Activated CD8-positive, alpha-beta memory T cell treated with anti-CD3 and anti-CD28 coated beads, Interleukin-2, amount 50 U/mL, for 24 hours (primary cell): ENCODE measurements at regions not wholly inside any gene's neighbourhood (a gene's known extent, or its start where the extent isn't known, plus 50 kb on each side); places are given as distances from the start of the nearest gene placed in this dataset.

ENCODE experiments used
- DNase-seq: peaks from one replicate; pipeline ENCODE4 v3.0.0-alpha.2; 2020; ENCODE audit errors: extremely low read depth

DNA sequence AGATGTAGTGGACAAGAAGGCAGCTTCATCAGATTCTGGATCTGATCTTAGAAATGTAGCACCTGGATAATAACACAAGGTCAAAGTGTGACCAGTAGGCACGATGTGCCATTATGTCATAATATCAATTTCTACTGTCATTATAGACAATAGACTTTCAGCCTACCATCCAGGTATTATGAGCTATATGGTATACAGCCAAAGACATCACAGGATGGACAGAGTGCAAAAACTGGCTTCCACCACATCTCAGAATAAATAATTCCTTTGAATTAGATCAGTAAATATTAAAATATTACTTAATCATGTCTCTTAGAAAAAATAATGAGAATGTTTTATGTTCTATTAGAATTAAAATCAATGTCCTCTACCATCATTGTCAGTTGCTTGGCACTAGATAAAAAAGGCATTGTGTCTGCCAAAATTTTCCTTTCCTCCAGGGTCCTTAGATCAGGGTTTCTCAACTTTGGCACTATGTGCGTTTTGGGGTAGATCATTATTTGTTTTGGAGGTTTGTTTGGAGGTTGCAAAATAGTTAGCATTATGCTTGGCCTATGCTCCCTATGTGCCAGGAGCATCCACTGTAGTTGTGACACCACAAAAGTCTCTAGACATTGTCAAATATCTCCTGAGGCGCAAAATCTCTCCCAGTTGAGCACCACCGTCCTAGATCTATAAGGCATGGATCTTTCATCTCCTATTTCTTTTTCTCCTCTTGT, 86.7 kb upstream of the NRIP1 start:
- no peak for DNase-seq

DNA sequence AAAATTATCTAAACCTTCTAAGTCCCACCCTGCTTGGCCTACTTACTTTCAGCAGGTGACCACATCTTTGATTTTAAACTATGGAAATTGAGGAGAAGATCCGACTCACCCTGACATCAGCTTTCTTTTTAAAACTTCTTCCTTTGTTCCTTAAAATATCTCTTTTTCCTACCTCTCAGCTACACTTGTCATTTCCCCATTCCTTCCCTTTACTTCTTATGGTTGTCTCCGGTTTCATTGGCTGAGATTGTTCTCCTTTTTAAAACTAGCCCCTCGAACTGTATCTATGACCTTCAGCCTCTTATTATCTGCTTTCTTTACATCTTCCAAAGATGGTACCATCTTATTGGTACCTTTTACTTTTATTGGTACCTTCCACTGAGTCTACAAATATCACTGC, 87.8 kb upstream of the NRIP1 start:
- no peak for DNase-seq

DNA sequence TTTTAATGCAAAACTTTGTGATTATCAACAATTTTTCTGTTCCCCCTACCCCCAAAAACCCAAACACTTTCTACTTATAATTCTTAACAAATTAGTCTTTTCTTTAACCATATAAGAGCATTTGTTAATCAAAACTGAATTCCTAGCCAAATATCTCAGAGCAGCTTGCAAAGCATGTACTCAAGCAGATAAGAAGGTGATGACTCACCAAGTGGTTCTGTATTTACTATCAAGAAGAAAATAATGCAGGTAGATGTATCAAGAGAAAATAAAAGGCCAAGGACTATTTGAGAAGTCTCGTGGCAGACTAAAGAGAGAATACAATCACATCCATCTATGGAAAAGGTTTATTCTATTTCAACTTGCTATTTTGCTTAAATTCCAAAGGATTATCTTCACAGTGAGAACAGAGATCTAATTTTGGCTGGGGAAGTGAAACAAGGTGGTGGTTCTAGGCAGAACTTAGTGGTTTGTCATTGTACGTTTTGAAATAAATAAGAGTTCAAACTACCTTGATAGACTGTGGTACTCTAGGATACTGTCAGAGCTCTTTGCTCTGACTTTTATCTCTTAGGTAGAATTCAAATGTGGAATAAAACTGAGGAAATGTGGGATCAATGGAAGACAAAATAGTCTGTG, 94.7 kb upstream of the NRIP1 start:
- no peak for DNase-seq

DNA sequence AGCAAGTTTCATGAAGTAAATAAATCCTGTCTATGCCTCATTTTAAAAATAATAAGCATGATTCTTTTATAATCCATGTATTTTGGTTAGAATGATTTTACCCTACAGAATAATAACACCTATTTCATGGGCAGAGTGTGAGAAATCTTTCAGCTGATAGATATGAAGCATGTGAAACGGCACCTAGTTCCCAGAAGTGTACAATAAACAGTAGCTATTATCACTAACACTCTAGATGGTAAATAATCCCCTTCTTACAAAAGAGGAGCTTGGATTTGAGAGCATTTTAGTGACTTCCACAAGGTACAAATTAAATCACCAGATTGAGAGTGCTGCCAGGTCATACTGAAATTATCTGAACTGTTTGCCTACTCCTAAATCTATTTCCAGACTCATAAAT, 95.3 kb upstream of the NRIP1 start:
- no peak for DNase-seq

DNA sequence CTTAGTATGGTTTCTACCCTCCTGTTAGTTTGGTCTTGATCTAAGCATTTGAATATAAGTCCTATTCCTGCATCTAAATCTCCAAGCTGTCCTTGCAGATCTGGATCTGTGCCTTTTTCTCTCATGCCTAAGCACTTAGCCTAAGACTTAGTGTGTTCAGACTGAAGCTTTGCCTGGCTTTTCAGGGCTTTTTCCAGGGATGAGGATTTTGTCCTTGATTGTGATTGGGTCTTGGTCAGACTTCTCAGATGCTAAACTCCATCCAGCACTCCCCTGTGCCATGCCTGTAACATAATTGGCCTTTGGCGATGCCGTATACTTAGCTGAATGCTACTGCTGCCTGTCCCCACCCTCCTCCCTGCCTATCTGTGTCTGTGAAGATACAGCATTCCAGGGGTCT, 98.1 kb upstream of the NRIP1 start:
- DNase-seq = no peak

DNA sequence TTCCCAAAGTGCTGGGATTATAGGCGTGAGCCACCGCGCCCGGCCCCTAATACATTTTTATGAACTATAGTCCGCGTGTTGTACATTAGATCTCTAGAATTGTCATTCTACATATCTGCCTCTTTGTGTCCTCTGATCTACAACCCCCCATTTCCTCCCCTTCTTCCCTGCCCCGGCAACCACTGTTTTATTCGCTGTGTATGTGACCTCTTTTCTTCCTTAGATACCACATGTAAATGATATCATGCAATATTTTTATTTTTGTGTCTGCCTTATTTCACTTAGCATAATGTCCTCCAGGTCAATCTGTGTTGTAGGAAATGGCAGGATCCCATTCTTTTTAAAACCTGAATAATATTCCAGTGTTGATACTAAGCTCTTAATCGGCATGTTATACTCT, 99.5 kb upstream of the NRIP1 start:
- no peak for DNase-seq

DNA sequence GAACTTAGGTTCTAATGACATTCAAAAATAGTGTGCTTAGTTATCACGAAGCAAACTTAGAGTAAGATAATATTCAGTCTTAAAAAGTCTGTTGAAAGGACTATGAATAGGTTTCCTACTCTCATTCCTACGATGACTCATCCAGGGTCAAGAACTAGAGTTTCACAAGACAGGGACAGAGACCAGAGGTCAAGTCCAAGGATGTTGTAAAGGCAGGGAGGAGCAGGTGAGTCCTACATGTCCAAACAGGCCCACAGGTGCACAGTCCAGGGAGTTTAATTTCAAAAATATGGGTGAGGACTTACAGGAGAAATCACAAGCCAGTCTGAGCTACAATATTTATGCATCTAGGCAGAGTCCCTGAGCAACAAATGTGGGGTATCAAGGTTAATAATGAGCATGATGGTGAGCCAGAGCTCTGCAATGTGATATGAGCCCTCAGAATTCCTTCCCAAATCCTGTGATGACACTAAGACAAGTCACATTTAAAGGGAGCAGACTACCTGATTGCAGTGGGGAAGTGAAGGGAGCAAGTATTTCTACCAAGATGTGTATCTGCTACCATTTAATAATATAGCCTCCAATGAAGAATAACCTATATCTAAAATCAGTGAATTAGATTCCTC, 100.0 kb upstream of the NRIP1 start:
- no peak for DNase-seq

DNA sequence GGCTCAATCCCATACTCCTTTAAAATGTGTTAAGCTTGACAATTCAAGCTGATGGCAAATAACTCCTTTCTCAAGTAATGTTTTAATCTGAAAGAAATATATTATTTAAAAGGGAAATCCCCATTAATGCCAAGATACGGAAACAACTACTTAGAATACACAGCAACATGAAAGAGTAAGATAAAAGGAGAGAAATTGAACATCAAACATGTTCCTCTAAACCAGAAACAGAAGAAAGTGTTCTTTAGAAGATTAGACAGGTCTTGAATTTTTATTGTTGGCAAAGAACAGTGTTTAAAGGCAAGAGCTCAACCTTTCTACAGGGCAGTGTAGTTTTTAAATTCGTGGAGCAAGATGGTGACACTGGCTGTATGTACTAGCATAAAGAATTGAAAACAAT, 105.8 kb upstream of the NRIP1 start:
- DNase-seq = no peak

DNA sequence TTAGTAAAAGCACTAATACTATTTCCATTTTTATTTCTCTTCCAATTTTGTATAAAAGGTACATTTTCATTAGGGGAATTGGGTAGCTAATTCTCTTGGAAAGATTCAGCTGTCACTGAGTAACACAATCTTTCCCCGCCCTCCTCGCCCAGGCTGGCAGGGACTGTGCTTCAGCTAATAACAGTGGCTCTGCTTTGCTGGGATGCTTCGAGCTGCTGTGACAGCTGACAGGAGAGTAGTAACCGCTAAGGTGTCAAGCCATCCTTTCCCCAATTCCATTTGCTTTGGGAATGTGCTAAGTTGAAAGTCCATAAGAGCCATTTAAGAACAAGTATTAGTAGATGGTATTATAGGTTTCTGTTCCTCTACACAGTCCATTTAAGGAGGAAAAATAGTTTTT, 106.7 kb upstream of the NRIP1 start:
- no peak for DNase-seq

DNA sequence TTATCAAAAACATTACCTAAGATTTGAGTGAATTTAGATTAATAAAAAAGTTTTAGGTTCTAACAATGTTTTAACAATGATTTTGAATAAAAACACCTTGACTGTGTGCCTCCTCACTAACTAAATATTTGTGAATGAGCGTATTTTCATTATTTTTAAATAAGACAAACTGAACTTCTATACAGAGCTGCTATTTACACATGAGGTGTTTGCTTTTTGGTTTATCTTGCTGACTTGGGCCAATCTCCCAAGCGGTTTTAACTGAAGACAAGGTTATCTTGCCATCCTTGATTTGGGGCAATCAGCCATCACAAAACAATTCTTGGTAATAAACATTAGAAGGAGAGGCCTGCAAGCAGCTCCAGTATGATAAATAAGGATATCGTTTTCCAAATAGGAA, 108.2 kb upstream of the NRIP1 start:
- no peak for DNase-seq

DNA sequence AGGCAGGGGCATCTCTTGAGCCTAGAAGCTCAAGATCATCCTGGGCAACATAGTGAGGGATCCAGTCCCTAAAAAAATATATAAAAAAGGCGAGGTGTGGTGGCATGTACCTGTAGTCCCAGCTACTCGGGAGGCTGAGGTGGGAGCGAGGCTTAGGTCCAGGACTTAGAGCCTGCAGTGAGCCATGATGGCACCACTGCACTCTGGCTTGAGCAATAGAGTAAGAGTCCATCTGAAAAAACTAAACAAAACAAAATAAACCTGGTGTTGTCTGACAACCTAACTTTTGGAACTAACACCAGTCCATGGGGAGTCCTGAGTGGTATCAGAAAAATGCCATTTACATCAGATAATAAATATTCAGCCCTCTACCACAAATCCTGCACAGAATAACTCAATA, 110.1 kb upstream of the NRIP1 start:
- no peak for DNase-seq

DNA sequence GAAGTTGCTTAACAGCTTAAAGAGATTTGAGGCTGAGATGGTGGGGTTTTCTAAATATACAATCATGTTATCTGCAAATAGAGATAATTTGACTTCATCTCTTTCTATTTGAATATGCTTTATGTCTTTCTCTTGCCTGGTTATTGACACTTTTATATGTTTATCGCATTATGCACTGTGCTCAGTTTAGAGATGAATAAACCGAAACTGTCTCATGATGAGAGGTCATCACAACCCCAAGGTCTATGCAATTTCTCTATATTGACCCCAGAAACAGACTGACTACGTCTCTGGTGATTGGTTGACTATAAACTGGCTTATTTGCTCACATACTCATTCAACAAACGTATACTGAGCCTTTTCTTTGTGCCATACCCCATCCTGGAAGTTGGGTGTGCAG, 117.9 kb upstream of the NRIP1 start:
- DNase-seq = no peak

DNA sequence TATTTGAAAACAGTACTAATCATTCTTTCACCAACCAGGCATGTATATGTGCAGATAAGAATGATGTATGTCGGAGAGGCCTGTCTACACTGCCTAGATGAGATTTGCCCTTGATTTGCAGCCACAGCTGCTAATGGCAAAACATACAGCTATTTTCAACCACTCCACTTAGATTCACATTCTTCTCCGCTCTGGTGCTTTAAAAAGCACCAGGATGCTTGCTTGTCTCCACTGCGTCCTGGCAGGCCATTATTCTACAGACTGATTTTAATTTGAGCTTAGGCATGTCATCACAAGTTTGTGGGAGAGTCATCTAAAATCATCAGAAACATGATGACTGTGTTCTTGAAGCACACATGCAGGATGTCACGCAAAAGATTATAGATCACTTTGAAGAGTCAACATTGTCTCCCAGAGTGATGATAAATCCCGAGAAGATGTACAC, 119.0 kb upstream of the NRIP1 start:
- DNase-seq = no peak

DNA sequence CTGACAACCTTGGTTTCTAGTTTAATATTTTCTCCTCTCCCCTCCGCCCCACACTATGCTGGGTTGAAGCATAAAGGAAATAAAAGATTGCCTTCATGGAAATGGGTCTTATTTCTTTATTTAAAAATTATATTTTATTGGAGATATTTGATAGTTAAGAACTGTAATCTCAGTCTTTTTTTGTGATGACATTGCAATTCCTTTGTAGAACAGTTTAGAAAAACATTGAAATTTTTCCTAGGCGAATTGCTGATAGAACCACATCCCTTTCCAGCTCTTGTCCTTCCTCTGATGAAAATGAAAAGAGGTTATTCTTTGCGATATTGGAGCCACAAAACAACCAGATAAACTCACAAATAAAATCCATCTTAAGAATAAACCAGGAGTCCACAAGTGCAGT, 125.6 kb upstream of the NRIP1 start:
- no peak for DNase-seq

DNA sequence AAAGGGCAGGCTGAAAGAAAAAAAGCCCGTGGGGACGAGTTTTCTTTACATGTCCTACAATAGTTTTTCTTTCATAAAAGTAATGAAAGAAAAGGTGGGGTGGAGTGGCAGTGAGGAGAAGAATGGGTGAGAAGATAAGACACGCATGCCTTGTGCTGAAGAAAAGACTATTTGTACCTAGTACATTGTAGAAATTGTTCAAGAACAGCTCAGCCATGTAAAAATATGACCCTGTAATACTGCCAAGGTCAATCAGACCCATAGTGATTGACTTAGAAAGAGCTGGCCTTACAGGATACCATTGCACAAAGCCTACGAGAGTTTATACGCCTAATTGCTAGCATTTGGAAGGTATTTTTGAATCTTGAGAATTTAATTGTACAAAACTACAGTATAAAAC, 126.0 kb upstream of the NRIP1 start:
- DNase-seq = no peak

DNA sequence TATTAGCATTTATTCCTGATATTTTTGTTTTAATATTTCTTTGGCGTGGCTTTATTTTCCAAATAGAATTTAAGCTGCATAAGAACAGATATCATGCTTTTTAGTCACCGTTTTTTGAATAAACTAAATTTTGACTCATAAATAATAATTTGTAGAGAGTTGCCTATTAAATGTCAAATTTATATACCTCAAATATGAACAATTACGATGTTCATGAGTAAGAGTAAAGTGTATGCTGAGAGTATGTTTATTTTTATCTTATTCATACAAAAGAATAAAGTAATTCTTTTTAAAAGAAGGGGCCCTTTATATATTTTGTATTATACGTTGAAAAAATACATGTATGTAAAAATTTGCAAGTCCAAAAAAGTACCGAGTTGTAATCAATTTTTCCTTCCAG, 126.5 kb upstream of the NRIP1 start:
- no peak for DNase-seq

DNA sequence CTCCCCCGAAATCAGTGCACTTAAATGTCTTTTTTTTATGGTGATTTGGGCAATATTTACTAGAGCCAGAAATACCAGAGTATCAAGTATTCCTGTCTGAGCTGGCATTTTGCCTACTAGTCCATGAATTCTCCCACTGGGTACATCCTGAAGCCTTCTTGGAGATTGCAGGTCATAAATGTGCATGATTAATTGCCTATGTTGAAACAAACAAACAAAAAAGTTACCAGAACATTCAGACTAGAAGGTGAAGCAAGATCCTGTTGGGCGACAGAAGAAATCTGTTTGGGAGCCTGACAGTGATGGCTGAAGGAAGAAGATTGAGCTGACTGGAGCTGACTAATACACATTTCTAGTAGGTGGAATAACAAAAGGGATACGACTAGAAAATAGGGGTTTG, 127.4 kb upstream of the NRIP1 start:
- no peak for DNase-seq

DNA sequence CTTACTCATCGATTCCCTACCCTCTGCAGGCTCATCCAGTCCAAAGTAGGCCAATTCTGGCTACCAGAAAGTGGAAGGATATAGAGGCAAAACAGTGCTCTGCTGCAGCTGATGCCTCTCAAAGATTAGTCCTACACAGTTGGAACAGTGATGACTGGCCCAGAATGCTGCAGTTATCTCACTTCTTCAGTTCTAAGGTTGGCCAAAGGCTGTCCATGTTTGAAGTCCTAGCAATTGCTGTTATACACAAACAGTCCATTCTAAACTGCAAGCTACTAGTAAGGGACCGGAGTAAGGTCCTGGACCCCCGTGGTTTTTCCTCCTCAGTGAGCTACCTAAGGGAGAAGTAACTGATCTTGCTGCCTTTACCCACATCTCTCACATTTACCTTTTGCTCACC, 129.1 kb upstream of the NRIP1 start:
- no peak for DNase-seq

DNA sequence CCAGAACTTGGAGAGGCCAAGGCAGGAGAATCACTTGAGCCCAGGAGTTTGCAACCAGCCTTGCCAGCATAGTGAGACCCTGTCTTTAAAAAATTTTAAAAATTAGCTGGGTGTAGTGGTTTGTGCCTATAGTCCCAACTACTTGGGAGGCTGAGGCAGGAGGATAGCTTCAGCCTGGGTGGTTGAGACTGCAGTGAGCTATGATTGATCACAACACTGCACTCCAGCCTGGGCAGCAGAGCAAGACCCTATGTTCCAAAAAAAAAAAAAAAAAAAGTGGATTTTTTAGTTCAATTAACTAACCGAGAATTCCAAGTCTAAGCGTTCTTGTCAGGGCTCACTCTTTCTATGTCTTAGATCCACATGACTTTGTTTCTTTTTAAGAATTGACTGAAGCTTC, 130.3 kb upstream of the NRIP1 start:
- DNase-seq = no peak

DNA sequence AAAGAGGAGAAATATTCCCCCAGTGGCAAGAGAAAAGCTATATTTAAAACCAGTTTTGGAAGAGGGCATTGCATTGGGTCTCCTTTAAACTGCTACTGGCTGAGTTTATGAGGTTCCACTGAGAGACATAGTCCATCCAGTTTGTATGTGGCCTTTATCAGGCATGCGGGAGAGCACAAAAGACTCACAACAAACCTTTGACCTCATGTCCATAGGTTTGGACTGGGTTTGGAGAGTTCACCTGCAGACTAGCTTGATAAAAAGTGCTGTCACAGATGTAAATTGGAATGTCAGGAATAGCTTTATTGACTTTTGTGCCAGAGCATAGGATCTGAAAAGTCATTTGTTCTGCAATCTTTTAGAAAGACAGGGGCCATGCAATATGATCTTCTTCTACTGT, 131.0 kb upstream of the NRIP1 start:
- DNase-seq = no peak

DNA sequence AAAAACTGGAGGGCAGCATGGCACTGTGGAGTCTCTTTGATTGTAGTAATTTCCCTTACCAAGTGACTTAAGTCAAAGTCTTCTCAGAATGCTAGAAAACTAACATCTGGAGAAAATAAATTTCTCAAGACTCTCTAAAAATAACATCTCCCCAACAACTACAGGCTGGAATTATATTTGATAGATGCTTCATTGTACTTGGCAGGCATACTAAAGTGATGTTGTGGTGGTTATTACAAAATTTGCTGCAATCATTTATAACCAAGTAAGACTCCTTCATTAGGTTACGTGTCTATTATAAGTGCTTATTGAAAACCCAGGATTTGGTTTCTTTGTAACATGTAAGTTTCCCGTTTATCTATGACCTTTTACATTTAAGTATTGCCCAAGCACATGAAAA, 132.9 kb upstream of the NRIP1 start:
- DNase-seq = no peak

DNA sequence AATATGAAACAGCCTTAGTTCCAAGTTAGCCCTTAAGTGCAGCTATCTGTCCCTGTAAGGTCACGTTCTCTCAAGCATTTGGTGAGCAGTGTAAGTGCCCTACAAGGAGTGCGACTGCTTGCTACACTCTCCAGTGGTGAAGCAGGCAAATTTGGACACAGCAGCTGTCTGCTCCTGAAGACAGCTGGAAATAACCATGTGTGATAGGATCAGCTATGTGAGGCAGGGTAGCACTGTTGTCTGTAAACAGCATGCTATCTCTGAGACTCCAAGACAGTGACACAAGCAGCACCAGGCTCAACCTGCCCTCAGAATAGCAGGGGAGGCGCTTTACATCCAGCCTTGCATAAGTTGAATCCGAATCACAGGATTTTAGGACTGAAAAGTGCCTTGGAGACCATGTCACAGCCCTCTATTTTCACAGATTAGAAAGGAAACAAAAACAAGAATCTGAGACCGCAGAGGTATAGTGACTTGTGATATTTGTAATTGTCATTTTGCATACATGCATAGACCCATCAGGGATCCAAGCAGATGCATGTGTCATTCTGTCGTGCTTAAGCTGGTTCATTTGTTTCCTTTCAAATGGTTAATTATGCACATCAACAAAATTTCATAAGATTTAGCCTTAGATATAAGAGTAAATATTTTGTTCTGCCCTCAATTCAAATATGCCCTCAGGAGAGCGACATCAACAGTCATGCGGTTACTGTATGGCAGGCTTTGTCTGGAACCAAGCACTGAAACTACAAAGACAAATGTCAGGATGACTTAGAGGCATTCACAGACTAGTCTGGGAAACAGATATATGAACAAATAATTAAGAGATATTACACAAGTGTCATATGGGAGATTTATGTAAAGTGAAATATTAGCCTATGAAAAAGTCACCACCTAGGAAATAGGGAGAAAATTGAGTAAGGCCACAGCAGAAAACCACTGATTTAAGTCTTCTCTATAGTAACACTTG, 134.9 kb upstream of the NRIP1 start:
- no peak for DNase-seq
